ENCODE measurements at regions not wholly inside any gene's neighbourhood (a gene's known extent, or its start where the extent isn't known, plus 50 kb on each side); places are given as distances from the start of the nearest gene placed in this dataset.
"Not testable (repeated sequence)": the region's sequence is repeated elsewhere in the genome, so short reads cannot be mapped to it uniquely, and the experiment has no call there.

DNA sequence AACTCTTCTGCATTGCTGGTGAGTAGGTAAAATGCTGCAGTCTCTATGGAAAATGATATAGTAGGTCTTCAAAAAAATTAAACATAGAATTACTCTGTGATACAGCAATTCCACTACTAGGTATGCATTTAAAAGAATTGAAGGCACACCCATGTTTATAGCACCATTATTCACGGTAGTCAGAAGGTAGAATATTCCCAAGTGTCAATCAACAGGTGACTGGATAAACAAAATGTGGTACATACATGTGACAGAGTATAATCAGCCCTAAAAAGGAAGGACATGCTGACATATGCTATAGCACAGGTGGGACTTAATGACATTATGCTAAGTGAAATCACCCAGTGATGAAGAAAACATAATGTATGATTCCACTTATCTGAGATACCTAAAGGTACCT, 123.3 kb downstream of the CCER1 start:
- CTCF ChIA-PET: no interaction called here
- POLR2A ChIA-PET: no interaction called here

DNA sequence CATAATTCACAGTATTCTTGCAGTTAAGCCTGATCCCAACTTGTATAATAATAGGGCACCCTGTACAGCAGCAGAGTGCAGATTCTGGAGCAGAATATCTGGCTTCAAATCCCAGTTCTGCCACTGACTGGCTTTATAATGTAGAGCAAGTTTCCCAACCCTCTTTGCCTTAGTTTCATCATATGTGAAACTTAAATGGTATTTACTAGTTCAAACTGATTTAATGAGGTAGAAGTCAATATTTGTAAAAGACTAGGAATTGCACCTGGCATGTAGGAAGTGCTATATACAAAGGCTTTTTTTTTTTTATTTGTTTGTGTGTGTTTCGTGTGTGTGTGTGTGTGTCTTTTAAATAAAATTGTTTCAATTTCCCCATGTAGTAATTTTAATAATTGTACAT, 125.9 kb downstream of the CCER1 start:
- ChIA-PET POLR2A (no interaction called here), CTCF (no interaction called here)

DNA sequence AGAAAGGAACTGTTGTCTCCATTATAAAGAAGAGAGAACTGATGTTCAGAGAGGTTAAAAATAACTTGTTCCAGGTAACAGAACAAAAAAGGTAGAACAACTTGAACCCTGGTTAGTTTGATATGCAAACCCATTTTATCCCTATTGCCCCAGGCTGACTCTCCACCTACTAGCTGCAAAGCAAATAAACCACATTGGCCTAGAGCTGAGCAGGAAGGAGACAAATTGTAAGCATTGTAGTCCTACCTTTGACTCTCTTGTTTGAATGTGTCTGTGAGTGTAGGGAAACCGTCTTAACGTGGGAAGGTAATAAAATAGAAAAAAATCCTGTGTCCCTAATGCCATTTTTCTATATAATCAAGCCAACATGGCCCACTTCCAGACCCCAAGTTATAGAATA, 126.4 kb downstream of the CCER1 start:
- POLR2A ChIA-PET: no interaction called here
- CTCF ChIA-PET: no interaction called here

DNA sequence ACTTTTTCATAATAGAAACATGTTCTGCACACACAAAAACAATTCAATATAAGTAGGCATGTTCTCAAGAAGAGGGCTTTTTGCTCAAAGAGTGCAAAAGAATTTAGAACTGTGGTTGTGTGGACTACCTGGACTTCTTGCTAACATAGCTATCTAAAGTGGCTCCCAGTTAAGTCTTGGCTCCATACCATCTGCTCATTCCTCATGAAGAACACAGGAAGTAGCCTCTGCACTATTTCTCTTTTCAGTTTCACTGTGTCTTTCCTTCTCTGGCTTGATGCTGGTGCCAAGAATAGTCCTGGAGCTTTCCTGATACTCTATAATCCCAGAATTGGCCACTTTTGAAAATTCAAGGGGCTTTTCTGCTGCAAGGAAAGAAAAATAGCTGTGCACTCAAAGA, 127.4 kb downstream of the CCER1 start:
- CTCF ChIA-PET: no interaction called here
- POLR2A ChIA-PET: no interaction called here

DNA sequence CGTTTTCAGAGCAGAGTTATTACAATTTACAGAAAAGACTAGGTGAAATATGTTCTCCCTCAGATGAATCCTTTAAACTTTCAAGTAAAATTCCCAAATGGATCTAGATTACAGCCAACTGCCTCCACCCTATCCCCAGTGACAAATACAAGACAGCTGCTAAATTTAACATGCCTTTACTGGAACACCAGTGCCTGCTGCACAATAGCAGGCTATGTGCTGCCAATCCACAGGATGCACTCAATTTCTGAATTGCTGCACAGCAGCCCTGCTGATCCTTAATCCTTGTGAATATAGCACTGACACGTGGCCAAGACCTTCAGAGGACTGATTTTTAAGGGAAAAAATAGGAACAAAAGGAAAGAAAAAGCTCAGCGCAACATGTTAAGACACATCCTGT, 128.9 kb downstream of the CCER1 start:
- ChIA-PET POLR2A (no interaction called here), CTCF (no interaction called here)

DNA sequence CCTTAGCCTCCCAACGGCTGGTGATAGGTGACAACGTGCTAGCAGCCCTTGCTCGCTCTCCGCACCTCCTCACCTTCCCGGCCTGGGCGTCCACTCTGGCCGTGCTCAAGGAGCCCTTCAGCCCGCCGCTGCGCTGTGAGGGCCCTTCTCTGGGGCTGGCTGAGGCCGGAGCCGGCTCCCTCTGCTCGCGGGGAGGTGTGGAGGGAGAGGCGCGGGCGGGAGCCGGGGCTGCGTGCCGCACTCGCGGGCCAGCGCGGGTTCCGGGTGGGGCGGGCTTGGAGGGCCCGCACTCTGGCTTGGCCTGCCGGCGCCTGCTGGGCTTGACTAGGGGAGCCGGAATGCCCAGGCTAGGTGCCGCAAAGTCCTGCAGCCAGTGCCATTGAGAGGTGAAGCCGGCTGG, 131.1 kb downstream of the CCER1 start:
- CTCF ChIA-PET: no interaction called here
- POLR2A ChIA-PET: no interaction called here

DNA sequence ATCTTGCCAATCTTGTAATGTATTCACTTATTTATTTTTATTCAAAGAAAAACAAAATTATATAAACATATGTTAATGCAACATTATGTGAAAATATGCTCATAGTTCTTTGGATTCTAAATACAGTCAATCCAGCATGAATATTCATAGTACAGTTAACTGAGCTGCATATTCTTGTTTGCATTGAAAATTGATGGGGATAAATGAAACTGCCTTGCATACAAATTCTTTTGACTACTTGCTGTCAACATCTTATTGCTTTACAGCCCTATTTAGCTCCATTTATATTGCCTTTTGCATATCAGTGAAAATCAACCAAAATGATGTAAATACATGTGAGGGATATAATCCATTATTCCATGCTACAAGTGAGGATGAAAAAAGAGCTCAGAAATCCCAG, 135.3 kb downstream of the CCER1 start:
- ChIA-PET POLR2A (no interaction called here), CTCF (no interaction called here)

DNA sequence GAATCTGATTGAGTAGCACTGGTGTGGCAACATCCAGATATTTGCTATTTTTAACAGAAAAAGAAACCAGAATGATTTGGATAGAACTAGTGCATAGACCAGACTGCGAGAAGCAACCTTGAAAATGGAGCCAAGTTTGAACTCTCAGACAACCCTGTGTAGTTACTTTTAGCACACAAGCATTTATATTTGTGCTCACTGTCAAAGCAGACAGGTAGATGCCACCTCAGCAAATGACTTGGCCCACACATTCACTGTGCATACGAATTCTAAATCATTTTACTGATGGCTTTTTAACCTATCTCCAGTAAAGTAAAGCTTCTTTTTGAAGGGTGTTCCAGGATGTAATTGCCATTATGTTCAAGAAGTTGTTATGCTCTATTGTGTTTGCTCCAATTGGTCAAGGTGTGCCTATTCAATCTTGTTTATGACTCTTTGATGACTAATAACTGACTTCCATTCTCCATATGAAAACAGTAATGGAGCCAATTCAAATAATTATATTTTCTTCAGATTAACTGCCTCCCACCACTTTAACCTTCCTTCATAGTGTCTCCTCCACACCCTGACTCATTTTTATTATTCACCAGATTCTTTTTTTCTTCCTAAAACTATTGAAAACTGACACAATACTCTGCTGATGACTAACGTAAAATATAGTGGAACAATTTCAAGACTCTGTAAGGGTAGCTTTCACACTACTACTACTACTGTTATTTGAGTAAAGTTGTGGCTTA, 138.5 kb downstream of the CCER1 start:
- CTCF ChIA-PET: no interaction called here
- POLR2A ChIA-PET: no interaction called here

DNA sequence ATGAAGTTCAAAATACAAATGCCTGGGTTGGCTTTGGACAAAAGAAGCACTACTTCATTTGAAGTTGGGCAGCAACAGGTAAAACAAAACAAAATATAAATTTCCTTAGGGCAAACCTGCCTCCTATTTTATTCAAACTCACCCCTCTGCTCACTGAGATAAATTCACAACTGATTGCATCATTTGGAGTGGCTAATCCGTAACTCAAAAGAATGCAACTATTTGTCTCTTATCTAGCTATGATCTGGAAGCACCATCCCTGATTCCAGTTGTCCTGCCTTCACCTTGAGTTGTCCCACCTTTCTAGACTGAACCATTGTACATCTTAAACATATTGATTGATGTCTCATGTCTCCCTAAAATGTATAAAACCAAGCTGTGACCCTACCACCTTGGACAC, 145.0 kb downstream of the CCER1 start:
- POLR2A ChIA-PET: no interaction called here

DNA sequence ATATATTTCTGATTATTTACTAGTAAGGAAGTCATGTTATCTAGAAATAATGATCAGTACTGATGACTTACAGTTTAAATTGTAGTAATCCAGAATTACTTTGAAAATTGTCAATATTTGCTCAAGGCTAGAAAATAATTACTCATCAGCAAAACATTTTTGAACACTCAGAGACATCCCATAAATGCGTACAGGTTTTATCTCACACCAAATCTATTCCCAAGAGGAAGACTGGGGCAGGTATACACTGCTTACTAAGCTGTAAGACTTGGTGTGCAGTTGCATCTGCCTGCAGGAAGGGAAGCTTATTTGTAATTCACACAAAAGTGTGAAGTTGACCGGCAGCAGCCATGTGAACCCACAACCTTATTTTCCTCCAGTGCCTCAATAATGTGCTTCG, 146.4 kb downstream of the CCER1 start:
- CTCF ChIA-PET: no interaction called here
- POLR2A ChIA-PET: no interaction called here

More for the DNA sequence above, 145.0 kb downstream of the CCER1 start:
- CTCF ChIA-PET: no interaction called here

DNA sequence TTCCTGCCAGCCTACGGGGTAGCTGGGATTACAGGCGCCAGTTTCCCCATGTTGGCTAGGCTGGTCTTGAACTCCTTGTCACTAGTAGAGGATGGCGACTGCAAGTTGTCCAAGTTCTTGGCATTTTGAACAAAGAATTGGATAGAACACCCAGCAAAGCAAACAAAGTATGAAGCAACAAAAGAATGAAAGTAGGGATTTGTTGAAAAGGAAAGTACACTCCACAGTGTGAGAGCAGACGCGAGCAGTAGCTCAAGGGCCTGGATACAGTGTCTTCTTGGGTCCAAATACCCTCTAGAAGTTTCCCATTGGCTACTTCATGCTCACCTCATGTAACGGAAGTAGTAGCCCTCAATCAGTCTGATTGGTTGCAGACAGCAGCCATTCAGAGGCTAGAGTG, 152.2 kb downstream of the CCER1 start:
- POLR2A ChIA-PET: no interaction called here
- CTCF ChIA-PET: no interaction called here

DNA sequence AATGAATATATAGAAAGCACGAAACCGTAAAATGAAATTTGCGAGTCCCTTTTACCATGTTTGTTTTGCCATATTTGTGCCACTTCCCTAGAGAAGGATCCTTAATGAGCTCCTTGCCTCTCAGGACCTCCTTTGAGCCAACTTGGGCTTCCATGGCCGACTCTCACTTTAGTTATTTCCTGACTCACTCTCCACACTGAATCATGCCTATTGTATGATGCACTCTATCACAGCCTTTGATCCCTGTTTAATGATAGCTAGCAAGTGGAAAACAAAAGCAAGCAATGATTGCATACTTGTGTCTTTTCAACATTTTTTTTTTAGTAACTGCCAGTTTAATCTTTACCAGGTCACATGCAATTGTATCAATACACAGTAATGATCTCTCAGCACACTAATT, 153.2 kb downstream of the CCER1 start:
- ChIA-PET POLR2A (no interaction called here), CTCF (no interaction called here)

DNA sequence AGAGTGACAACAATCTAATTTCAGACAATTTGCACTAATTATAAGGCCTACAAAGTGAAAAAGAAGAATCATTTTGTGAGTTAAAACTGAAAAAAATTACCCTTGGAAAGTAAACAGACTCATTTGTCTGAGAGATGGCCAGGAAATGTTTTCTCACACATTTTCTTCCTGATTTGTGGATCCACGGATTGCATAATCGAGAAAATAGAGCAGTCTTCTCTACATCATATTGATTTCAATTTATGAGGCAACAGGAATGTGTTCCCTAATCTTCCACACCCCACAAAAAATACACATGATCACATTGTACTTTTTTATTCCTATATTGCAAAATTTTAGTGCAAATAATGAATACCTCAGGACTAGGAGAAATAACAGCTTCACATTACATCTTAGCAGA, 160.8 kb downstream of the CCER1 start:
- CTCF ChIA-PET: no interaction called here
- POLR2A ChIA-PET: no interaction called here

DNA sequence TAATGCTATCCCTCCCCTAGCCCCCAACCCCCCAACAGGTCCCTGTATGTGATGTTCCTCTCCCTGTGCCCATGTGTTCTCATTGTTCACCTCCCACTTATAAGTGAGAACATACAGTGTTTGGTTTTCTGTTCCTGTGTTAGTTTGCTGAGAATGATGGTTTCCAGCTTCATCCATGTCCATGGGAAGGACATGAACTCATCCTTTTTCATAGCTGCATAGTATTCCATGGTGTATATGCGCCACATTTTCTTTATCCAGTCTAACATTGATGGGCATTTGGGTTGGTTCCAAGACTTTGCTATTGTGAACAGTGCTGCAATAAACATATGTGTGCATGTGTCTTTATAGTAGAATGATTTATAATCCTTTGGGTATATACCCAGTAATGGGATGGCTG, 162.3 kb downstream of the CCER1 start:
- POLR2A ChIA-PET, CTCF ChIA-PET: not testable (repeated sequence)

DNA sequence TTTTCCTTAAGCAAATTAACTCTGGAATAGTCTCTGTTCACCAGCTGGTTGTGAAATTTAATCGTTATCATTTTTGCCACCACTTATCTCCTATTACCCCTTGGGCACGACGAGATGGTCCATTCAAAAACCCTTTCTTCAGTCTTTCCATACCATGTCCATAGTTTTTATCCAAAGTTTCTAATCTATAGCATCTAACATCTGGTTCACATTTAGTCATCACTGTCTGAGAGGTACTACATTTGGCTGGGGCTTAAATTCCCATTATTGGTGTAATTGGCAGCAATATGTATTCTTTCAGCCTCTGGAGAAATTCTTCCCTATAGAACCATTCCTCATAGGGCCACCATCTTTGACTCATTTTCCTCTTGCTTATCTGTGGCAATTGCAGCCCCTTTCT, 163.5 kb downstream of the CCER1 start:
- ChIA-PET POLR2A (no interaction called here), CTCF (no interaction called here)

DNA sequence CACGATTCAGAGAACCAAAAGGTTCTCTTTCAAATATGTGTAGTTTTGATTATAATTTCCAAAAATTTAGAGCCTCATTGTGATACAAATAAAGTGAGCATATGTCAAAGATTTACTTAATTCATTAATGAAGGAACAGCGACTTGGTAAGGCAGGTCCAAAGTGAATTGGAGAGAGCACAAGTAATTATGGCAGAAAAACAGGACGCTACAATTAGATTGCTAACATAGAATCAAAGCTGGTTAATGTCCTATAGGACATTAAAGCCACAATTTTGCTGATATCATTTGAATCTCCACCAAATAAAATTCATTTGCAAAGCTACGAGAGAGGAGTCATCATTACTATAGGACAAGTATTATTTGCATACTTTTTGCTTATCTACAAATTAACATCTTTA, 164.2 kb downstream of the CCER1 start:
- ChIA-PET POLR2A (no interaction called here), CTCF (no interaction called here)

DNA sequence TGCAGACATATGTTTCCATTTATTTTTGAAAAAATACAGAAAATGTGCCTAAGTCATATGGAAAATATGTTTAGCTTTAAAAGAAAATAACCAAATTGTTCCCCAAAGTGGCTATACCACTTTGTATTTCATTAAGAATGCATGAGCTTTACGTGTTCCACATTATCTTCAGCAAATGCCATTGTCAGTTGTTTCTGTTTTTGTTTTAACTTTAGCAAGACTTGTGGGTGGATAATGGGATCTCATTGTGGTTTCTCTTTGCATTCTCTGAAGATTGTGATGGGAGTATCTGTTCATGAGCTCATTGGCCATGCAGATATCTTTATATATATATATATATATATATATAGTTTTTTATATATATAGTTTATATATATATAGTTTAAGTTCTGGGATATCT, 181.5 kb downstream of the CCER1 start:
- POLR2A ChIA-PET: no interaction called here
- CTCF ChIA-PET: no interaction called here

DNA sequence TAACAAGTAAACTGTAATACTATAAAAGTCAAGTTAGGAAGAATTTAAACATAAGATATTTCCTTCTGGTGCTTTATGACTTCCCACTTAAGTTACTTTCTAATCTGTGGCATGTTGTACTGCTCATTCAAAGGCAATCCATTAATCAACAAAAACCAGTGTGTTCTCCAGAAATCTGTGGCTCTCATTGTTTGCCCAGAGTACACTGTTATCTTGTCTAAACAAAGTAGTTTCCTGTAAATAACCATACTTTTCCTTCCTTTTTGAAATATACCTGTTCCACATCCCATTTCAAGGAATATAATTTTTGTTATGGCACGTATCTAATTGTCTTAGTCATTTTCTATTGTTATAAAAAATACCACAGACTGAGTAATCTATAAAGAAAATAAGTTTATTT, 184.1 kb downstream of the CCER1 start:
- POLR2A ChIA-PET: no interaction called here
- CTCF ChIA-PET: no interaction called here

DNA sequence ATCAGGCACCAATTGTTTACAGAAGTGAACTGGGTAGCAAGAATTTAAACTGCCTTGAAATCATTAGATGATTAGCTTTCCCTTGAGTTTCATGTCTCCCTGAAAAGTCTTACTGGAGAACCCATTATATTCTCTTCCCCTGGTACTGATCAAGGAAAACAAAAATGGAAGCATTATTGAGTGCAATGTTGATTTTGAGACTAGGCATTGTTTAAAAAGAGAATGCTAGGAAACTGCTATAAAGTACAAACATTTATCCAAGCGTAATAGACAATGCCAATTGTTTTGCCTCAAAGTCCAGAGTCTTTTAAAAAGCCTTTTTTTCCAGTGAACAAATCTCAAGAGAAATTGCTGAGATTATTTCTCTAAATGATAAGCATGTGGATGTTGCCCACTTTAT, 197.0 kb downstream of the CCER1 start:
- ChIA-PET CTCF (no interaction called here), POLR2A (no interaction called here)

DNA sequence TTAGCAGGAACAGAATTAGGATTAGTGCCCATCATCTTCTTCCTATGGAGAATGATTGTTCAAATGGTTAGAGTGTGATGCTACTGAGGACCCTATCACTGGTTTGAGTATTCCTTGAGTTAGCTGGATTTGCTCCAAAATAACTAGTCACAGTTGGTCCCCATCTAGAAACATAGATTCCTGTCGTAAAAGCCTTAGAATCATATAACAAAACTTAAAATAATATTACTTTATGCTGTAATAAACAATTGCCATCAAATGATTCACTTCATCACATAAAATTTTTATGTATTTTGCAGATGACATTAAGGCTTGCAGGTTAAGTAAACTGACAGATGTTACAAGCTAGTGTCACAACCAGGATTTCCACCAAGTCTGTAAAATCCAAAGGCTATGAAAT, 209.8 kb downstream of the CCER1 start:
- ChIA-PET POLR2A (no interaction called here), CTCF (no interaction called here)

DNA sequence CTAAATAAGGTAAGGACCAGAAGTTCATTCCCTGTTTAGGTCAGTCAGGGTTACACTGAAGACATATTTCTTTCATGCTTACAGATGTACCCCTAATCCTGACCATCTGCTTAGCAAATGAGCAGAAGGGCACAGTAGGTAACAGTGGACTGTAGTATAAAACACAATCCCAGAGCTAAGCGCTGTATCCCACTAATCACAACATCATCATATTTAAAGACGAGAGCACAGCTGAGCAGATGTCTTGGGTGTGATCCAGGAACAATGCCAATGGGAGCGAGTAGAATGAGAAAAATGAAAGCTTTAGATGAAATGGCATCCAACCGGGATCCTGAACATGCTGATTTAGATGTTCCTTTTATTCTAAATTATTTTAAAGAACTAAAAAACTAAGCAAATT, 213.4 kb downstream of the CCER1 start:
- ChIA-PET POLR2A (no interaction called here), CTCF (no interaction called here)

DNA sequence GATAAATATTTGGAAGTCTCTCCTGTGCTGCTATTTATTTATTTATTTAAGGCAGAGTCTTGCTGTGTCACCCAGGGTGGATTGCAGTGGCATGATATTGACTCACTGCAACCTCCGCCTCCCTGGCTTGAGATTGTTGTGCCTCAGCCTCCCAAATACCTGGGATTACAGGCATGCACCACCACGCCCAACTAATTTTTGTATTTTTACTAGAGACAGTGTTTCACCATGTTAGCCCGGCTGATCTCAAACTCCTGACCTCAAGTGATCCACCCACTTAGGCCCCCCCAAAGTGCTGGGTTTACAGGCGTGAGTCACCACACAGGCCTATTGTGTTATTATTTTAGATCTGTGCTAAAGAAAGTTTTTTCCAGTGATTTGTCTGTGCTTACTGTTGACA, 225.2 kb downstream of the CCER1 start:
- CTCF ChIA-PET: no interaction called here
- POLR2A ChIA-PET: no interaction called here

DNA sequence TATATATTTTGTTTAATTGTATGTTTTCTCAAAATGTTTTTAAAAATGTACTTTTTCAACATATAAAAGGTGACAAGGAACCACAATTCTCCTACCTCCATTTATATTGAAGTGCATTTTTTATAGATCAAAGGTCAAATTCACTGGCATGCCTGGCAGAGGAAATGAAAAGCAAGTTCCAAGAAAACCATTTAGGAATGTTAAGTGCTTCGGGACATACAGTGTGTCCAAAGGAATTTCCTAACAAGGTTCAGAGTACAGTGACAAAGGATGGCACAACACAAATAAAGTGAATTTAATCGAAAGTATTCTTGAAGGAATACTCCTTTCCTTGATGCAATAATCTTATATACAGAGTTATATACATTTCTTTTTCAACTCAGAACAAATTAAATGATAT, 242.3 kb downstream of the CCER1 start:
- ChIA-PET CTCF (no interaction called here), POLR2A (no interaction called here)
